Activated CD4-positive, alpha-beta T cell treated with anti-CD3 and anti-CD28 coated beads, Interleukin-2, amount 50 U/mL, for 16 hours (primary cell): ENCODE measurements at regions not wholly inside any gene's neighbourhood (a gene's known extent, or its start where the extent isn't known, plus 50 kb on each side); places are given as distances from the start of the nearest gene placed in this dataset.
A peak's percentile ranks its signal among the peaks of the same experiment; 100 is the strongest.

Experiments
- DNase-seq: peaks from one replicate; pipeline ENCODE4 v3.0.0-alpha.2; 2020

GRCh38 chr13:73929287-73929932, 204.8 kb downstream of the KLF12 start:
- DNase-seq, result no peak

DNA sequence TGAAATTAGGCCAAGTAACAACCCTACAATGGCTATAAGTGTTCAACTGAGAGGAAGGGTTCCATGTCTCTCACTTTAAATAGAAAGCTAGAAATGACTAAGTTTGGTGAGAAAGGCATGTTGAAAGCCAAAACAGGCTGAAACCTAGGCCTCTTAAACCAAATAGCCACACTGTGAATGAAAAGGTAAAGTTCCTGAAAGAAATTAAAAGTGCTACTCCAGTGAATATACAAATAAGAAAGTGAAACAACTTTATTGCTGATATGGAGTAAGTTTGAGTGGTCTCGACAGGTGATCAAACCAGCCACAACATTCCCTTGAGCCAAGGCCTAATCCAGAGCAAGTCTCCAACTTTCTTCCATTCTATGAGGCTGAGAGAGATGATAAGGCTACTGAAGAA, 209.6 kb downstream of the KLF12 start:
- peak; percentile 49 for DNase-seq

DNA sequence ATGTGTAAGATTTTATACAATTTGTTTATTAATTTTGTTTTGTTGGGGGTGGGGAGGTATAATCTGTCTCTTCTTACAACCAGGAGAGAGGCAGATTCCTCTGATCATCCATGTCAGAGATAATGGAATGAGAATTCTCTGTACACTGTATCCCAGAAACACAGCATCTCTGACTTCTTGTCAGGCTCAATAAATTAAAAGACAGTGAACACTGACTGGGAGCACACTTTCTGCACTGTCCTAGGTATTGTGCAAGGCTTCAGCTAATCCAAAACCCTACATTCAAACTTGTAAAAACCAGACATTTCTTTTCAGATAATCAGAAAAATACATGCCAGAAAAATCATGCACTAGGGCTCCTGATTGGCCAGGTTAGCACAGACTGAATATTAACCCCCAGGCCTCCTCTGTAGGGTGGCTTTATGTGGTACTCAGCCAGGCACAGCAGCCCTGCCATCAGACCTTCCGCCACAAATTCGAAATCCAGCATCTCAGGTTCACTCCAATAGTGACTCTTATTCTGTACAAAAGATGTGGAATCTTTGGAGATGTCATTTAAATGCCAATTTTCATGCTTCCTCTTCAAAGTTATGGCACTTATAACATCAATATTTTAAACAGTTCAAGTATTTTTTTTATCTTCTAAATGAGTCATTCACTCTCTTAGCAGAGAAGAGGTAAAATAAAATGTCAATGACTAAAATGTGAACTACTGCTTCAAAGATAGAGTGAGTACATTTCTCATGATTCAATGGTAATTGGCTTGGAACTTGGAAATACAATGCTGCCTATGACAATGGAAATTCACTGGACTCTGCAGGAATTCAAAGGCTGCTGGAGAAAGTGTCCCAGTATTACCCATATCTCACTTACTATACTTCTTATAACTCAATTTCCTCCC, 211.5 kb downstream of the KLF12 start:
- DNase-seq, result no peak

GRCh38 chr13:73918691-73919090, 215.5 kb downstream of the KLF12 start:
- no peak for DNase-seq

DNA sequence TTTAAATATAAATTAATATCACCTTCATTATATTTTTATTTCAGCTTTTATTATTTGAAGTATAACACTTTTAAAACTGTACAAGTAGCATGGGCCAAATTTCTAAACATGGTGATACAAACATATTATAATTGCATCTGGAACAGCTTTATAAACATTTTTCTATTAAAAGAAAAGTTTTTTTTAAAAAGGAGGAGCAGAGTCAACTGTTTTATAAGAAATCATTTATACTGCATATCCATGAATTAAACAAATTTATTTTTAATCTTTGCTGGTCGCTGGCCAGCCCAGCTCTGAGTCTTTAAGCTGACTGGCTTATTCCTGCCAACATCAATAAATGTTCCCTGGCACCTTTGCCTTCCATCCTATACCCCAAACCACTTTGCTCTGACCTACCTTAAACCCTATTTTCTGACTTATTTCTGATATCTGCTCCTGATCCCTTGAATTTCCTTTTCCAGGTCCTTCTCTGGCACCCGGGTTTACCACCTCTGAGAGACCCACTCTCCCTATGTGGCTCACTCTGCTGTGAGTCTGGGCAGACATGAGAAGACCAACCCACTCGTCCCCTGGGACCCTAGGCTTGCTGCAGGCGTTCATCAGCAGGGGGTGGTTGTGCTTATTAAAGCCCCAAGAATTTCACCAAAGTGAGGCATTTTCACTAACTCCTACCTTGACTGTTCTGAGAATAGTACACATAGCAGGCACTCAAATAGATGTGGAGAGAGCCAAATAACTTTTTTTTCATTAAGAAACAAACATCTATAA, 220.3 kb downstream of the KLF12 start:
- DNase-seq, result no peak

DNA sequence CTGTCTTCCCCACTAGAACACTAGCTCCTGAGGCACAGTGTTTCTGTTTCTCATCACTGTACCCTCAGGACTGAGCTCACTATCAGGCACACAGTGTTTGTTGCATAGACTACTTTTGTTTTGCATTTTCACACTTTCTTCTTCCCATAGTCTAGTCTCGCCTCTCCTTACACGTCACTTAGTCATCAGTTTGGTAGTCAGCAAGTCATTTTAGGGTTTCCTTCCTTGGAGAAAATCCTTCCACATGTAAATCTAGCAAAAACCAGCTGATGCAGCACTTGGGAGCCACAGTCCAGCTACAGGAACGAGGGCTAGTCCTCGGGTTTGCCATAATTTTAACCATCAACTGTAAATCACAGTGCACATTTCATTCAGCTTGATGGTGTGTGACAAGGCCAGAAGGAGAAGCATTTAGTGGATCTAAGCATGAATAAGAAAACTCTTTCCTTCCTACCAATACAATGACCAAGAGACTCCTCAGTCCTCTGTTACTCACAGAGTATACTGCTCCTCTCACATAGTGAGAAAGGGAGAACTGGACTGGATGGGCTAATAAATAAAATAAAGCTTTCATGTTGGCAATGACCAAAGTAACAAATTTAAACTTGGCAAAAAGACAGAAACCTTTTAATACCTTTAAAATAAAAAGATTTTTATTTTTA, 221.0 kb downstream of the KLF12 start:
- DNase-seq, result peak; percentile 17

GRCh38 chr13:73911361-73911760, 222.8 kb downstream of the KLF12 start:
- DNase-seq, result no peak

- DNase-seq, result no peak
Observed at GRCh38 chr13:73910733-73911132, 223.5 kb downstream of the KLF12 start.

DNA sequence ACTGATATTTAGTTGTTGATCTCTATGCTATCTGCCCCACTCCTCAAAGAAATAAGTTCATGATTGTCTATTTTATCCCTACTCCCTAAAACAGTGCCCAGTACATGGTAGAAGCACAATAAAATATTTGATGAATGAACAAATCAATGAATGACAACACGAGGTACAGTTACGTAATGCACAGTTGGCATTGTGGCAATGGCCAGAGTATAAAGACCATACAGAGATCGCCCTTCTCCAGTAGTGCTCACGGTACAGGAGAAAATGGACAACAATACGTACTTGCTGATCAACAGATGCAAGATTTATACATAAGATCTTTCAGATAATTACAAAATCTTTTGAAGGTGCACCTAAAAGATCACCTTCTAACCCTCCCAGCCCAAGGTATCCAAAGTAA, 225.4 kb downstream of the KLF12 start:
- no peak for DNase-seq

DNA sequence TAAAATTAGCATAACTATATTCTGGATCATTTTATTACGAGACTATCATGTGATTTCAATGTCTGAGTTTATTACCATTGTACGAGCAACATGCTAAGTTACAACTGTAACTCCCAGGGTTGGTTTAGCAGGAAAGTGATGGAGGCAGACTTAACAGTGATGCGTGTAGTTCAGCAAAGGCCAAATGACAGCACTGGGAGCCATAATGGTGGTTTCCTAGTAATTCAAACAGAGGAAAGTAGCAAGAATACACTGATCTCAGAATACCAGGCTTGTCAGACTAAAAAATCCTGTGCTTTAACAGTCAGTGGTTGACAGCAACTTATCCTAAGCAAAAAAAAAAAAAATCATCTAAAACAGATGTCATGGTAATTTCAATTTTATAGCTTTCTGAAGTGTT, 229.6 kb downstream of the KLF12 start:
- no peak for DNase-seq

GRCh38 chr13:73903561-73903960, 230.6 kb downstream of the KLF12 start:
- DNase-seq, result no peak

DNA sequence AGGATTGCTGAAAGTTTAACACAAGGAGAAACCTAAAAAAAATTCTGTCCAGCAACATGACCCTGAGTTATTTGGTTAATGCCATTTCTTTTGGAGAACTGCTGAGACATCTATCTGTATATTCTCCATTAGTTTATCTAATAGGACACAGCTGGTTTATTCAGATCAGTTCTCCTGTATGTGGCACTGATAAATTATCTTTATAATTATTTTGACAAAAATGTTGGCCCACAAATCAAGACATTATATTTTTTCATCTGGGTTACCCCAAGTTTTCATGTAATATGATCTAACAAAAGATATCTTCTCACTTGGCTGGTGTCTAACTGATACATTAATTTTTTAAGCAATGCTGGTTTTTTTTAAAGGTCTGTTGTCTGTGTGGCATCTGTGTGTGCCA, 231.4 kb downstream of the KLF12 start:
- DNase-seq, result no peak

DNA sequence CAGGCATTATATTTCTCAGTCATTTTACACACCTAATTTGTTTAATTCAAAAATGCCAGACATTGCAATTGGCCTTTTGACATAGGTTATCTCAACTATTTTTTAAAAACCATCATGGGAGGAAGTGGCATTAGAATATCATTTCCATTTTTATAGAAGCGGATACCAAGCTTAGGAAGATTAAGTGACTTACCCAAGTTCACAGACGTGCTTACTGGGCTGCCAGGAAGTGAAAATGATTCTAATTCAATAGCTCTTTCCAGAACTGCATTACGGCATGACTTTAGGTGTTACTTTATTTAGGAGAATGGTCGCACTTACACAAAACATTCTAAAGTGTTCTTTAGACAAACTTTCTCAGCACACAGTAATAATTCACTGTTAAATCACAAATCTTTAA, 231.9 kb downstream of the KLF12 start:
- no peak for DNase-seq

GRCh38 chr13:73901324-73902068, 232.7 kb downstream of the KLF12 start:
- no peak for DNase-seq

- DNase-seq, result no peak
Observed at GRCh38 chr13:73900591-73900990, 233.6 kb downstream of the KLF12 start.

- DNase-seq, result no peak
Observed at GRCh38 chr13:73898899-73899298, 235.3 kb downstream of the KLF12 start.

DNA sequence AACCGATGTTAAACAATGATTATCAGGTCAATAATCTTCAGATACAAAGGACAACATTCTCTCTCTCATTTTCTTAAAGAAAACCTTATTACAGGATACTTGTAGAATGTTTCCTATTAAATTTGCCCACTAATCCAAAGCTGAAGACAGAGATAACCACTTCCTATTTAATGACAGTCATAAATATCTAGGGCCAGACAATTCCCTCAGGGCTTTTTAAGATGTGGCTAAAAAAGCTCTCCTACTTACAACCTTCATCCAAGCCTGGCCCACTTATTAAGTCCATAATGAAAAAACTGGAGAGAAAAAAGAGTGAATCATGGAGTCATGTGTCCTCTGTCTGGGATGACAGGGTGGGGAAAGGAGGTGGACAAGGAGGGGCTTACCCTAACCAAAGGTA, 235.9 kb downstream of the KLF12 start:
- no peak for DNase-seq

- no peak for DNase-seq
Observed at GRCh38 chr13:73894995-73895571, 239.1 kb downstream of the KLF12 start.

- DNase-seq, result no peak
Observed at GRCh38 chr13:73893833-73894232, 240.4 kb downstream of the KLF12 start.

DNA sequence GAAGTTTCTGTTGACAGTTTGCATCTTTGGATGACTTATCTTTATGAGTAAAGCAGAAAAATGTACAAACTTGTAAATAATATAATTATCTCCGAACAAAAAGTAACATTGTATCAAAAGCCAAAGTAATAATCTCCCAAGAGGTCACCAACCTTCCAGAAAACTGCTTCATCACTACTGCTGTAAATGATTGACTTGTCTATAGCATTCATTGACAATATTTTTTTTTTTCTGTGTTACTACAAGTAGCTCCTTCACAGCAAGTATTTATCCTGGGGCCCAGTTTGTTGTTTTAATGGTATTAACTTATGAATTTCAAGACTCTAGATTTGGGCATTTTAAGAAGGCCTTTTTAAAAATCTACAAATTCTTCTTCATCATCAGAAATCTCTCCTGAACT, 242.4 kb downstream of the KLF12 start:
- DNase-seq, result no peak

GRCh38 chr13:73883162-73883561, 251.0 kb downstream of the KLF12 start:
- no peak for DNase-seq

GRCh38 chr13:73880365-73880764, 253.8 kb downstream of the KLF12 start:
- DNase-seq, result no peak
